Ishikawa (cell line): ENCODE measurements at regions not wholly inside any gene's neighbourhood (a gene's known extent, or its start where the extent isn't known, plus 50 kb on each side); places are given as distances from the start of the nearest gene placed in this dataset.

Source experiments
- CREB1 ChIP-seq: IDR thresholded peaks from 2 replicates; pipeline ENCODE4 v1.6.1; 2012; ENCODE audit warnings: low read depth
- EGR1 ChIP-seq: IDR thresholded peaks from 2 replicates; pipeline ENCODE4 v1.6.1; 2012
- EP300 ChIP-seq: IDR thresholded peaks from 2 replicates; pipeline ENCODE4 v1.6.1; 2012; ENCODE audit warnings: borderline replicate concordance
- RAD21 ChIP-seq: IDR thresholded peaks from 2 replicates; pipeline ENCODE4 v1.6.1; 2012; ENCODE audit warnings: low read depth
- REST ChIP-seq: IDR thresholded peaks from 2 replicates; pipeline ENCODE4 v1.6.1; 2012; ENCODE audit warnings: low read depth, mild to moderate bottlenecking
- TAF1 ChIP-seq: IDR thresholded peaks from 2 replicates; pipeline ENCODE4 v1.6.1; 2012; ENCODE audit warnings: low read depth, mild to moderate bottlenecking
- TCF12 ChIP-seq: IDR thresholded peaks from 2 replicates; pipeline ENCODE4 v1.6.1; 2012; ENCODE audit warnings: low read depth
- TEAD4 ChIP-seq: IDR thresholded peaks from 2 replicates; pipeline ENCODE4 v1.6.1; 2012
- USF1 ChIP-seq: IDR thresholded peaks from 2 replicates; pipeline ENCODE4 v1.6.1; 2012
- ZBTB7A ChIP-seq: IDR thresholded peaks from 2 replicates; pipeline ENCODE4 v1.6.1; 2012; ENCODE audit warnings: low read depth
- TF ChIP-seq, protein P1 (sequence below): IDR thresholded peaks from 2 replicates; pipeline ENCODE4 v1.6.1; 2012

DNA sequence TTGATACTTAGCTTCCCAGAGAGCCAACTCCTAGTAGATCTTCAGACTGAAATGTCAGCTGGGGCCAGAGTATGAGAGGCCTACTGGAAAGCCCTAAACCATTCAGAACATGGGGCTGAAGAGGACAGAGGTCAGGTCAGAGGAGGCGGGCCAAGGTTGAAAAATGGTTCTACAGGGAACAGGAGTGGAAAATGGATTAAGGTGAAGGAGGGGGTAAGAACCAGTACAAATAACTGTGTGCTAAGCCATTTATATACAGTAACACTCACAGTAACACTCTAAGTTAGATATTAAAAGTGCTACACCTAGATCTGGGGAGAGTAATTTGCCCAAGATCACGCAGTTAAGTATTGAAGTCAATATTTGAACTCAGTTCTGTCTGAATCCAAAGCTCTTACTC is 313.2 kb upstream of the MAP3K7 start:
- TF ChIP-seq REST (no peak), TCF12 (no peak), USF1 (no peak), EP300 (no peak), CREB1 (no peak), TEAD4 (no peak), EGR1 (no peak), RAD21 (no peak), ZBTB7A (no peak), TAF1 (no peak)
- TF ChIP-seq, protein P1, sequence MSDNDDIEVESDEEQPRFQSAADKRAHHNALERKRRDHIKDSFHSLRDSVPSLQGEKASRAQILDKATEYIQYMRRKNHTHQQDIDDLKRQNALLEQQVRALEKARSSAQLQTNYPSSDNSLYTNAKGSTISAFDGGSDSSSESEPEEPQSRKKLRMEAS = no peak
